Suprapubic skin (tissue), 4 donors: ENCODE measurements at regions not wholly inside any gene's neighbourhood (a gene's known extent, or its start where the extent isn't known, plus 50 kb on each side); places are given as distances from the start of the nearest gene placed in this dataset.

Source experiments
- DNase-seq, 2 donors: peaks; one replicate each; pipeline ENCODE4 v3.0.0-alpha.2; 2019; ENCODE audit warnings: low spot score in 2 of 2
- H3K27ac ChIP-seq: fragments of 200-600 bp; sonication (generic); one replicate; pipeline ENCODE4 v1.5.1; 2019
- H3K27me3 ChIP-seq: fragments of 200-600 bp; sonication (generic); one replicate; pipeline ENCODE4 v1.5.1; 2019
- H3K36me3 ChIP-seq: fragments of 200-600 bp; sonication (generic); one replicate; pipeline ENCODE4 v1.5.1; 2019
- H3K4me1 ChIP-seq: fragments of 200-600 bp; sonication (generic); one replicate; pipeline ENCODE4 v1.5.1; 2019
- H3K4me3 ChIP-seq: fragments of 200-600 bp; sonication (generic); one replicate; pipeline ENCODE4 v1.5.1; 2019; ENCODE audit warnings: mild to moderate bottlenecking
- H3K9me3 ChIP-seq: fragments of 200-600 bp; sonication (generic); one replicate; pipeline ENCODE4 v1.5.1; 2019
- CTCF ChIP-seq, 2 donors: fragments of 200-600 bp in 1 of 2; fragments of 450-650 bp in 1 of 2; sonication (generic) in 1 of 2; IDR thresholded peaks; one replicate each; pipeline ENCODE4 v1.5.1; 2016 to 2019; ENCODE audit warnings: antibody characterized with exemption in 2 of 2, mild to moderate bottlenecking in 1 of 2, moderate library complexity in 1 of 2
- EP300 ChIP-seq: sonication (generic); formaldehyde crosslinking; IDR thresholded peaks from one replicate; pipeline ENCODE4 v1.6.1; 2017; ENCODE audit warnings: antibody characterized with exemption
- POLR2A ChIP-seq, 2 donors: fragments of 450-650 bp; IDR thresholded peaks; one replicate each; pipeline ENCODE4 v1.6.1; 2017; ENCODE audit warnings: antibody characterized with exemption in 2 of 2, mild to moderate bottlenecking in 2 of 2, moderate library complexity in 2 of 2
- POLR2AphosphoS5 ChIP-seq, 3 donors: sonication (generic); formaldehyde crosslinking; IDR thresholded peaks; one replicate each; pipeline ENCODE4 v1.6.1; 2017; ENCODE audit warnings: antibody characterized with exemption in 3 of 3
- WGBS: methylation state at CpG from one replicate; pipeline ENCODE4 v1.1.5; 2018; 5-methylcytosine and 5-hydroxymethylcytosine counted together

GRCh38 chr10:21097926-21098355, 200.8 kb upstream of the NEBL start:
- no peak for TF ChIP-seq EP300
- TF ChIP-seq CTCF (IDR thresholded peaks at IDR 0.05), result no peak
- TF ChIP-seq POLR2A (IDR thresholded peaks at IDR 0.05), result no peak
- no peak for TF ChIP-seq POLR2AphosphoS5 (IDR thresholded peaks at IDR 0.05)
- H3K4me3 ChIP-seq, result no peak overlapping the region
- WGBS, result 96% methylated on average over 5 of the region's 5 CpGs

GRCh38 chr10:21095494-21096055, 198.5 kb upstream of the NEBL start:
- H3K9me3 ChIP-seq, result no peaks in the 10 kb centered on the region
- TF ChIP-seq POLR2AphosphoS5 (IDR thresholded peaks at IDR 0.05) (no peak), CTCF (IDR thresholded peaks at IDR 0.05) (no peak), EP300 (no peak), POLR2A (IDR thresholded peaks at IDR 0.05) (no peak)
- H3K4me3 ChIP-seq, result no peak overlapping the region
- H3K36me3 ChIP-seq, result no peaks in the 10 kb centered on the region
- no peak for DNase-seq
- H3K4me1 ChIP-seq, result peaks cover 4% of the 10 kb centered on the region
- no peaks in the 10 kb centered on the region for H3K27me3 ChIP-seq
- 93% methylated on average over 3 of the region's 3 CpGs for WGBS
- no peak overlapping the region for H3K27ac ChIP-seq

More at GRCh38 chr10:21097926-21098355, 200.8 kb upstream of the NEBL start:
- Histone ChIP-seq H3K27ac (no peak overlapping the region), H3K27me3 (no peaks in the 10 kb centered on the region), H3K9me3 (no peaks in the 10 kb centered on the region), H3K36me3 (no peaks in the 10 kb centered on the region), H3K4me1 (peaks cover 4% of the 10 kb centered on the region)
- no peak for DNase-seq

- Histone ChIP-seq H3K9me3 (no peaks in the 10 kb centered on the region), H3K4me1 (peaks cover 4% of the 10 kb centered on the region), H3K27me3 (no peaks in the 10 kb centered on the region), H3K4me3 (no peak overlapping the region), H3K27ac (no peak overlapping the region), H3K36me3 (no peaks in the 10 kb centered on the region)
- 94% methylated on average over 3 of the region's 3 CpGs for WGBS
- TF ChIP-seq EP300 (no peak), CTCF (IDR thresholded peaks at IDR 0.05) (no peak), POLR2AphosphoS5 (IDR thresholded peaks at IDR 0.05) (no peak), POLR2A (IDR thresholded peaks at IDR 0.05) (no peak)
- DNase-seq, result no peak
Measured at GRCh38 chr10:21095073-21095472, 198.0 kb upstream of the NEBL start.

GRCh38 chr10:21092683-21093524, 195.8 kb upstream of the NEBL start:
- peaks cover 4% of the 10 kb centered on the region for H3K4me1 ChIP-seq
- no peaks in the 10 kb centered on the region for H3K27me3 ChIP-seq
- WGBS, result 70% methylated on average over 5 of the region's 5 CpGs
- no peak overlapping the region for H3K4me3 ChIP-seq
- DNase-seq, result no peak
- no peak overlapping the region for H3K27ac ChIP-seq
- no peak for TF ChIP-seq EP300
- no peak for TF ChIP-seq POLR2A (IDR thresholded peaks at IDR 0.05)
- TF ChIP-seq POLR2AphosphoS5 (IDR thresholded peaks at IDR 0.05), result no peak
- no peak for TF ChIP-seq CTCF (IDR thresholded peaks at IDR 0.05)
- H3K9me3 ChIP-seq, result no peaks in the 10 kb centered on the region
- H3K36me3 ChIP-seq, result no peaks in the 10 kb centered on the region

- no peak for DNase-seq
- H3K36me3 ChIP-seq, result no peaks in the 10 kb centered on the region
- no peak overlapping the region for H3K4me3 ChIP-seq
- no peaks in the 10 kb centered on the region for H3K9me3 ChIP-seq
- TF ChIP-seq POLR2A (IDR thresholded peaks at IDR 0.05), result no peak
- no peak for TF ChIP-seq POLR2AphosphoS5 (IDR thresholded peaks at IDR 0.05)
- TF ChIP-seq EP300, result no peak
- TF ChIP-seq CTCF (IDR thresholded peaks at IDR 0.05), result no peak
- no peaks in the 10 kb centered on the region for H3K4me1 ChIP-seq
- H3K27me3 ChIP-seq, result no peaks in the 10 kb centered on the region
- H3K27ac ChIP-seq, result no peak overlapping the region
- WGBS, result 75% methylated on average over 6 of the region's 6 CpGs
Measured at GRCh38 chr10:21090609-21091082, 193.5 kb upstream of the NEBL start.
